ENCODE measurements at regions not wholly inside any gene's neighbourhood (a gene's known extent, or its start where the extent isn't known, plus 50 kb on each side); places are given as distances from the start of the nearest gene placed in this dataset.

DNA sequence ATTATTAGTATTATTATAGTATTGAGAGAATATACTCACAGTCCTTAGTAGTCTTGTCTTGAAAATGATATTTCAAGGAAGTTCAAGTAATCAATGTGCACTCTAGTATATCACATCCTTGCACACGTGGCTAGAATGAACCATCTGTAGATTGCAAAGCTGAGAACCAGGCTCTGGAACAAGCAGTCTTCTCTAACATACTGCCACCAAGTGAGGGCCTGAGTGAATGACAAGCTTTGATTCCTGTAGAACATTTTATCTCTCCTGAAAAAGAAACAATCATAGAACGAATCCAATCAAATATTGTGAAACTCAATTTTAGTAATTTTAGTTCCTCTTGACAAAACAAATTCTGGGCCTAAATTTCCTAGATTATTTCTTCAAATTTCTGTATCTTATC, 55.3 kb upstream of the SULT1C3 start:
- TF ChIP-seq, protein P1, sequence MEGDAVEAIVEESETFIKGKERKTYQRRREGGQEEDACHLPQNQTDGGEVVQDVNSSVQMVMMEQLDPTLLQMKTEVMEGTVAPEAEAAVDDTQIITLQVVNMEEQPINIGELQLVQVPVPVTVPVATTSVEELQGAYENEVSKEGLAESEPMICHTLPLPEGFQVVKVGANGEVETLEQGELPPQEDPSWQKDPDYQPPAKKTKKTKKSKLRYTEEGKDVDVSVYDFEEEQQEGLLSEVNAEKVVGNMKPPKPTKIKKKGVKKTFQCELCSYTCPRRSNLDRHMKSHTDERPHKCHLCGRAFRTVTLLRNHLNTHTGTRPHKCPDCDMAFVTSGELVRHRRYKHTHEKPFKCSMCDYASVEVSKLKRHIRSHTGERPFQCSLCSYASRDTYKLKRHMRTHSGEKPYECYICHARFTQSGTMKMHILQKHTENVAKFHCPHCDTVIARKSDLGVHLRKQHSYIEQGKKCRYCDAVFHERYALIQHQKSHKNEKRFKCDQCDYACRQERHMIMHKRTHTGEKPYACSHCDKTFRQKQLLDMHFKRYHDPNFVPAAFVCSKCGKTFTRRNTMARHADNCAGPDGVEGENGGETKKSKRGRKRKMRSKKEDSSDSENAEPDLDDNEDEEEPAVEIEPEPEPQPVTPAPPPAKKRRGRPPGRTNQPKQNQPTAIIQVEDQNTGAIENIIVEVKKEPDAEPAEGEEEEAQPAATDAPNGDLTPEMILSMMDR (conservative IDR thresholded peaks at IDR 0.05 in 1 of 2, IDR thresholded peaks at IDR 0.05 in 1 of 2; ENCODE audit: low read depth in 1 of 2, low read length in 2 of 2) = peak; percentile 34 to 46
- no peak for TF ChIP-seq EZH2 (IDR thresholded peaks at IDR 0.05; ENCODE audit: low read length, missing control alignments)
